GM19324 (cell line): ENCODE measurements at regions not wholly inside any gene's neighbourhood (a gene's known extent, or its start where the extent isn't known, plus 50 kb on each side); places are given as distances from the start of the nearest gene placed in this dataset.

Source experiments
- ATAC-seq: cut with Tn5 transposase; IDR thresholded peaks from one replicate; pipeline ENCODE4 v1.9.1; 2021; ENCODE audit warnings: mild to moderate bottlenecking, moderate library complexity; ENCODE audit not compliant: unreplicated experiment, low FRiP score

GRCh38 chr2:150168595-150169236 lies 318.8 kb downstream of the RND3 start:
- no peak for ATAC-seq

GRCh38 chr2:150167711-150168110 lies 319.8 kb downstream of the RND3 start:
- no peak for ATAC-seq

GRCh38 chr2:150166313-150167051 lies 321.0 kb downstream of the RND3 start:
- no peak for ATAC-seq

- ATAC-seq = no peak
These were observed 321.5 kb downstream of the RND3 start for GRCh38 chr2:150165988-150166312.

GRCh38 chr2:150165442-150165841 lies 322.0 kb downstream of the RND3 start:
- ATAC-seq = no peak

- ATAC-seq = no peak
These were observed 325.1 kb downstream of the RND3 start for GRCh38 chr2:150162241-150162942.

- no peak for ATAC-seq
These were observed 327.4 kb downstream of the RND3 start for GRCh38 chr2:150160058-150160457.

- no peak for ATAC-seq
These were observed 328.2 kb downstream of the RND3 start for GRCh38 chr2:150159300-150159699.

GRCh38 chr2:150156876-150157275 lies 330.6 kb downstream of the RND3 start:
- no peak for ATAC-seq

GRCh38 chr2:150156415-150156814 lies 331.1 kb downstream of the RND3 start:
- ATAC-seq = no peak

GRCh38 chr2:150154308-150154797 lies 333.1 kb downstream of the RND3 start:
- ATAC-seq = no peak

GRCh38 chr2:150153646-150154307 lies 333.7 kb downstream of the RND3 start:
- ATAC-seq = no peak

- ATAC-seq = no peak
These were observed 335.2 kb downstream of the RND3 start for GRCh38 chr2:150152230-150152629.

- ATAC-seq = no peak
These were observed 337.3 kb downstream of the RND3 start for GRCh38 chr2:150150144-150150543.

GRCh38 chr2:150147889-150148683 lies 339.4 kb downstream of the RND3 start:
- no peak for ATAC-seq

GRCh38 chr2:150146879-150147278 lies 340.6 kb downstream of the RND3 start:
- ATAC-seq = no peak

- ATAC-seq = no peak
These were observed 342.2 kb downstream of the RND3 start for GRCh38 chr2:150145299-150145692.

GRCh38 chr2:150144546-150145298 lies 342.7 kb downstream of the RND3 start:
- ATAC-seq = no peak

GRCh38 chr2:150143087-150143536 lies 344.4 kb downstream of the RND3 start:
- no peak for ATAC-seq
